D721Med (cell line): ENCODE measurements at regions not wholly inside any gene's neighbourhood (a gene's known extent, or its start where the extent isn't known, plus 50 kb on each side); places are given as distances from the start of the nearest gene placed in this dataset.

ENCODE experiments used
- DNase-seq: peaks from one replicate; pipeline ENCODE4 v3.0.0; 2011; ENCODE audit warnings: low spot score; ENCODE audit not compliant: insufficient read length
- FAIRE-seq: peaks from 2 replicates; lab custom pipeline; 2011; peaks lifted over from hg19 to GRCh38; lab: Jason Lieb, UNC
- CTCF ChIP-seq: IDR thresholded peaks from 2 replicates; pipeline ENCODE4 v1.5.1; 2012; ENCODE audit warnings: mild to moderate bottlenecking, control low read depth; ENCODE audit not compliant: insufficient read depth; ENCODE audit errors: missing control alignments

GRCh38 chr3:186413615-186414415 is 51.8 kb upstream of the DGKG start:
- DNase-seq (no peak), FAIRE-seq (no peak)
- no peak for TF ChIP-seq CTCF

- DNase-seq = no peak
- no peak for FAIRE-seq
- no peak for TF ChIP-seq CTCF
Measured at GRCh38 chr3:186411994-186412393, 50.0 kb upstream of the DGKG start.
